ENCODE measurements at regions not wholly inside any gene's neighbourhood (a gene's known extent, or its start where the extent isn't known, plus 50 kb on each side); places are given as distances from the start of the nearest gene placed in this dataset.

DNA sequence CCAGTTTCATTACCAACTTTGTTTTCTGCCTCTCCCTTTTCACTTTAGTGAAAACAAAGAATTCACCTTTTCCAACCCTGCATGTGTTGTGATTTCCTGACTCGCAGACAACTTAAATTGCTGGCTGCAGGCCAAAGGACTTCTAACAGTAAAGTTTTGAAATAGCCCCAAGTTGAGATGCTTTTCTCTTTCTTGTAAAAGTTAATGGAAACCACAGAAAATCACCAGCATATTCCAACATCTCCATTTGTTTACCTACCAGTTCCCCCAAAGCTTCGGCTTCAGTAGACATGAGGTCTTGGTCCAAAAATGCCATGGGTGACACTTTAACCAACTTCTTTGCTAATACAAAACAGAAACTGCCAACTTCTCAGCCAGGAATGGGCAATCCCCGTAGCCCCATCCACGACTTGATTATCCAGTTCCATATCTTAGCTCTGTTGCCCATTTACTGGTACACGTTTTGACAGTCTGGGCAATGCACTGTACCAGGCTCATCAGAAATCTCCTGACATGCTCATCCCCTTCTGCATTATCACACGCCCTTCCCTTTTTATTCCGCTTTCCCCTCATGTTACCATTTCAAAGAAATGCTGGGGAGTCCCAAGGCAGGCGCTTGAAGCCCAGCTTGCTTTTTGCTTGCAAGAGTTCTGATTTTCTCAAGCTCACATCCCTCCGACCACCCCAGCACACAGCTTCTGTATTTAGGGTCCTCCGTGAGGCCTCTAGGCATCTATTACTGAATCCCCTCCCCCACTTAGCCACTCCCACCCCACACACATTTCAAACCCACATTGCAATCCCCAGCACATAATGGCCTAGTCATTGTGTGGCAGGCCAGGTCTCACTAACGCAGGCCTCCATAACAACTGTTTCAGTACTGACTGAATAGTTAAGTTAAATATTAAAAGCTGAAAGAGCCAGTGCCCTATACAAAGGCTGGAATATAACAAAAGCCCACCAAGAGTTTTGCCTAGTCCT, 137.9 kb upstream of the S100G start:
- no peak for DNase-seq (ENCODE audit: low read depth)

DNA sequence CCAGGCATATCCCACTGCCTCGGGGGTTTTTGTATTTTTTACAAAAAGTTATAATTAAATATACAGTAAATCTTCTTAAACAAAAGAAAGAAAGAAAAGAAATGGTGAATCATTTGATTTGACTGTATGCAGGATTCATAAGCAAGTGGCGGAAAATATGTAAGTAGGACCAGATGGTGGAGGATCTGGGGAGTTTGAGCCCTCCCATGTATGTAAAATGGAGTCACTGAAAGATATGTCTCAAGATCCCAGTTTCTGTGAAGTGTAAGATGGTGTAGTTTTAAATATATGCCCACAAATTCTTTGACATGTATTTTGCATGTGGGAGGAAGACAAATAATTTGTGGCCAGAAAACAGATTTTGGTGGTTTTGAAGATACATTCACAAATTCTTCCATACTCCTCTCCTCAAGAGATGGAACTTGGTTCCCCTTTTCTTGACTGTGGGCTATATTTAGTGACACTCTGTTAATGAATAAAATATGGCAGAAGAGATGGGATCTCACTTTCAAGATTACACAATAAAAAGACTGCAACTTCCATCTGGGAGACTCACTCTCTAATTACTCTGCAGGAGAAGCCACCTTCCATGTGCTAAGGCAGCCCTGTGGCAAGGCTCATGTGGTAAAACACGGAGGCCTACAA, 133.6 kb upstream of the S100G start:
- no peak for DNase-seq (ENCODE audit: low read depth)

DNA sequence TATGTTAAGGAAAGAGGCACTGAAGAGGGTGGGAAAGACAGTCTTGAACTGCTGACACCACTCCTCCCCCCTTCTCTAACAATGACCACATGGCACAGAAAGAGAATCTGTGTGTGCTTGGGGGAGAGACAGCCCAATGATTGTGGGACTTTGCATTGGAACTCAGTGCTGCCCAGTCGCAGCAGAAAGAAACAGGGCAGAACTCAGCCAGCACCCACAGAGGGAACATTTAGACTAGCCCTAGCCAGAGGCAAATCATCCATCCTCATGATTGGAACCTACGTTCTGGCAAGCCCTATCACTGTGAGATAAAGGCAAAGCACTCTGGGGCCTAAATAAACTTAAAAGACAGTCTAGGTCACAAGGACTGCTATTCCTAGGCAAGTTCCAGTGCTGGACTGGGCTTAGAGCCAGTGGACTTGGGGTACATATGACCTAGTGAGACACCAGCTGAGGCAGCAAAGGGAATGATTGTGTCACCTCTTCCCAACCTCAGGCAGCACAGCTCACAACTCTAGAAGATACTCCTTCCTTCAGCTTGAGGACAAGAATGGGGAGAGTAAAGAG, 132.8 kb upstream of the S100G start:
- no peak for DNase-seq (ENCODE audit: low read depth)

DNA sequence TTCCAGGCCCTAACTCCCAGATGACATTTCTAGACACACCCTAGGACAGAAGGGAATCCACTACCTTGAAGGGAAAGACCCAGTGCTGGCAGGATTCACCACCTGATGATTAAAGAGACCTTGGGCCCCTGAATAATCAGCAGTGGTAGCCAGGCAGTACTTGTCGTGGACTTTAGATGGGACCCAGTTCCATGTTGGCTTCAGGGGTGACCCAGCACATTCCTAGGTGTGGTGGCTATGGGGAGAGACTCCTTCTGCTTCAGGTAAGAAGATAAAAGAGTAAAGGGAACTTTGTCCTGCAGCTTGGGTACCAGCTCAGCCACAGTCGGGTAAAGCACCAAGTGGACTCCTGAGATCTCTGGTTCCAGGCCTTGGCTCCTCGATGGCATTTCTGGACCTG, 131.8 kb upstream of the S100G start:
- DNase-seq (ENCODE audit: low read depth) = no peak

DNA sequence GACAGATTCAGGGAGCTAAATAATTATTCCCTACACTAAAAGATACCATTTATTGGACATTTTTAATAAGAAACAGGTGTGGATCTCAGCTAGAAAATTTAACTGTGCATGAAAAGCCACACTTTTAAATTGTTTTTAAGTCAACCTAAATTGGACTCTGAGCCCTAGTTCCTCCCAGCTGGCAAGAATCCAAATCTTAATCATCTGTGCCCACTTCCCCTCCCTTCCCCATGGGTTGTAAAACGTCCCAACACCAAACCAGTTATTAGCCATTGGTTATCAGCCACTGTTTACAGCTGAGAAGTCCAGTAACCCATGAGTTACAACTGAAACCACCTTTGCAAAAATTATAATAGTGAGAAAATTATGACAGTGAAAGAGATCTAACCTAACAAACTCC, 125.6 kb upstream of the S100G start:
- no peak for DNase-seq (ENCODE audit: low read depth)

DNA sequence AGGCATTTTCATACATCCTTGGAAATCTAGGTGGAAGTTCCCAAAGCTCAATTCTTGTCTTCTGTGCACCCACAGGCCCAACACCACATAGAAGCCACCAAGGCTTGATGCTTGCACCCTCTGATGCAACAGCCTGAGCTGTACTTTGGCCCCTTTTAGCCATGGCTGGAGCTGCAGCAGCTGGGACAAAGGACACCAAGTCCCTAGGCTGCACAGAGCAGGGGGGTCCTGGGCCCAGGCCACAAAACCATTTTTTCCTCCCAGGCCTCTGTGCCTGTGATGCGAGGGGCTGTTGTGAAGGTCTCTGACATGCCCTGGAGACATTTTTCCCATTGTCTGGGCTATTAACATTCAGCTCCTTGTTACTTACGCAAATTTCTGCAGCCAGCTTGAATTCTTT, 124.0 kb upstream of the S100G start:
- DNase-seq (ENCODE audit: low read depth) = no peak

DNA sequence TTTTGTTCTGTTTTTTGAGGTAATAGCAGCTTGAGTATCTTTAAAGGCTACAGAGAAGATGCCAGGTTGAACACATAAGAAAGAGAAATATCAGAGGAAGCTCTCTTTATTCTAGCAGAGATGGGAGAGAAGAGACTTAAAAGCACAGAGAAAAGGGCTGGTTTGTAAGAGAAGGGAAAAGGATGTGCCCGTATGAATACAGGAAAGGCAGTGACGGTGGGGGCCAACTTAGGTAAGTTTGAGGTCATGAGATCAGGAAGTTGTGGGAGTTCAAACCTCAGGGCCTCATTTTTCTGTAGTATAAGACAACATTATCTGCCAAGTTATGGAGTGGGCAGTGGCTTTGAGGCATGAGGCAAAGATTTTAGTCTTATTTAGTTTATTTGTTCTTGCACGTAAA, 121.3 kb upstream of the S100G start:
- DNase-seq (ENCODE audit: low read depth) = no peak

Data from stimulated activated CD8-positive, alpha-beta memory T cell treated with anti-CD3 and anti-CD28 coated beads, Interleukin-12 subunit alpha, Interleukin-12 subunit beta, amount 100 ng/mL, for 1 hour (primary cell).